HL-60 (cell line): ENCODE measurements at regions not wholly inside any gene's neighbourhood (a gene's known extent, or its start where the extent isn't known, plus 50 kb on each side); places are given as distances from the start of the nearest gene placed in this dataset.

Experiments used
- DNase-seq, 2 experiments: peaks; one replicate each; pipeline ENCODE4 v3.0.0-alpha.2; 2010 to 2020; ENCODE audit warnings: low read depth in 1 of 2, low spot score in 1 of 2
- H3K27ac ChIP-seq: fragments of 250-450 bp; sonication (Bioruptor Pico); replicated peaks from 2 replicates; pipeline ENCODE4 v1.5.1; 2020; ENCODE audit warnings: mild to moderate bottlenecking, moderate library complexity
- H3K27me3 ChIP-seq: fragments of 250-450 bp; sonication (Bioruptor Pico); 2 replicates; pipeline ENCODE4 v1.5.1; 2021; ENCODE audit warnings: mild to moderate bottlenecking, moderate library complexity; ENCODE audit not compliant: insufficient read depth, poor library complexity, severe bottlenecking
- H3K4me3 ChIP-seq: replicated peaks from 2 replicates; pipeline ENCODE4 v1.5.1; 2011; ENCODE audit warnings: mild to moderate bottlenecking, control low read depth, low read length; ENCODE audit not compliant: insufficient read depth
- CTCF ChIP-seq: IDR thresholded peaks from one replicate; pipeline ENCODE4 v1.5.1; 2011; ENCODE audit warnings: low read length, control low read depth, inconsistent platforms; ENCODE audit not compliant: insufficient read depth
- GABPA ChIP-seq: IDR thresholded peaks from 2 replicates; pipeline ENCODE4 v1.6.1; 2012; ENCODE audit warnings: low read depth
- POLR2AphosphoS5 ChIP-seq: IDR thresholded peaks from 2 replicates; pipeline ENCODE4 v1.6.1; 2012; ENCODE audit warnings: low read depth
- SPI1 ChIP-seq: IDR thresholded peaks from 2 replicates; pipeline ENCODE4 v1.6.1; 2012; ENCODE audit warnings: low read depth, mild to moderate bottlenecking, borderline replicate concordance
- TF ChIP-seq, protein P1 (sequence below): IDR thresholded peaks from 2 replicates; pipeline ENCODE4 v1.6.1; 2012; ENCODE audit warnings: low read depth; ENCODE audit not compliant: insufficient replicate concordance

DNA sequence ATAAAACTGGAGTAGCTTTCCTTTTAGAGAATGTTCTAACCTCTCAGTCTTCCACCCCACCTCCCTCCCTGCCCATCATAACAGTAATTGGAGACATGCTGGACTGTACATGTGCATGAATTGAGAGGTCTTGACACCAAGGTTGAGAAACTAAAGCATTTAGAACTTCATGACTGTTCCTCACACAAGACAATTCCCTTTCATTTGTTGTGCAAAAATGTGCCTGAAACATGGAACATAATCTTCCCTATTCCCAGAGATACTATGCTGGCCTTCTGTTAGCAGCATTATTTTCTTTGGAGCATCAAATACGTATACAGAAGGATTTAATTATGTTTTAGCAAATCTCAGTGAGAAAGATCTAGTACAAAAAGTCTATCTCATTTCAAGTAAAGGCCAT, 97.5 kb upstream of the KCNE2 start:
- TF ChIP-seq POLR2AphosphoS5 (no peak), SPI1 (no peak), CTCF (no peak), GABPA (no peak)
- TF ChIP-seq, protein P1, sequence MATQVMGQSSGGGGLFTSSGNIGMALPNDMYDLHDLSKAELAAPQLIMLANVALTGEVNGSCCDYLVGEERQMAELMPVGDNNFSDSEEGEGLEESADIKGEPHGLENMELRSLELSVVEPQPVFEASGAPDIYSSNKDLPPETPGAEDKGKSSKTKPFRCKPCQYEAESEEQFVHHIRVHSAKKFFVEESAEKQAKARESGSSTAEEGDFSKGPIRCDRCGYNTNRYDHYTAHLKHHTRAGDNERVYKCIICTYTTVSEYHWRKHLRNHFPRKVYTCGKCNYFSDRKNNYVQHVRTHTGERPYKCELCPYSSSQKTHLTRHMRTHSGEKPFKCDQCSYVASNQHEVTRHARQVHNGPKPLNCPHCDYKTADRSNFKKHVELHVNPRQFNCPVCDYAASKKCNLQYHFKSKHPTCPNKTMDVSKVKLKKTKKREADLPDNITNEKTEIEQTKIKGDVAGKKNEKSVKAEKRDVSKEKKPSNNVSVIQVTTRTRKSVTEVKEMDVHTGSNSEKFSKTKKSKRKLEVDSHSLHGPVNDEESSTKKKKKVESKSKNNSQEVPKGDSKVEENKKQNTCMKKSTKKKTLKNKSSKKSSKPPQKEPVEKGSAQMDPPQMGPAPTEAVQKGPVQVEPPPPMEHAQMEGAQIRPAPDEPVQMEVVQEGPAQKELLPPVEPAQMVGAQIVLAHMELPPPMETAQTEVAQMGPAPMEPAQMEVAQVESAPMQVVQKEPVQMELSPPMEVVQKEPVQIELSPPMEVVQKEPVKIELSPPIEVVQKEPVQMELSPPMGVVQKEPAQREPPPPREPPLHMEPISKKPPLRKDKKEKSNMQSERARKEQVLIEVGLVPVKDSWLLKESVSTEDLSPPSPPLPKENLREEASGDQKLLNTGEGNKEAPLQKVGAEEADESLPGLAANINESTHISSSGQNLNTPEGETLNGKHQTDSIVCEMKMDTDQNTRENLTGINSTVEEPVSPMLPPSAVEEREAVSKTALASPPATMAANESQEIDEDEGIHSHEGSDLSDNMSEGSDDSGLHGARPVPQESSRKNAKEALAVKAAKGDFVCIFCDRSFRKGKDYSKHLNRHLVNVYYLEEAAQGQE: no peak
- Histone ChIP-seq H3K4me3 (no peak overlapping the region), H3K27ac (no peak overlapping the region), H3K27me3 (no peaks in the 10 kb centered on the region)
- no peak for DNase-seq

DNA sequence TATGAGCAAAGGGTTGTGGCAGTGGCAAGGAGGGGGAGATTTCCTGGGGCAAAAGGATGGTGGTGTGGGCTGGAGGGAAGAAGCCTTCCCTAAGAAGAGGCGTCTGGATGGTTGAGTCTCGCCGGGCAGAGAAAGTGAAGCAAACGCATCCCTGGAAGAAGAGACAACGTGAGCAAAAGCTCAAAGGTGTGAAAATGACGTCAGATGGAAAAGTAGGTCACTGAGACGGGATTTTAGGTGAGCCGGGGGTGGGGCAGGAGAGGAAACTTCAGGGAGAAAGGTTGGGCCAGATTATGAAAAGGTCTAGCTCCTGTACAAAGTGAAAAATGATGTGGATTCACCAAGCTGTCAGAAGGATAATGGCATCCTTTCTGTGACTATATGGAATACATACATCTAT, 95.3 kb upstream of the KCNE2 start:
- TF ChIP-seq POLR2AphosphoS5 (no peak), SPI1 (no peak), GABPA (no peak), CTCF (no peak)
- TF ChIP-seq, protein P1: no peak
- Histone ChIP-seq H3K4me3 (no peak overlapping the region), H3K27ac (no peak overlapping the region), H3K27me3 (no peaks in the 10 kb centered on the region)
- no peak for DNase-seq

DNA sequence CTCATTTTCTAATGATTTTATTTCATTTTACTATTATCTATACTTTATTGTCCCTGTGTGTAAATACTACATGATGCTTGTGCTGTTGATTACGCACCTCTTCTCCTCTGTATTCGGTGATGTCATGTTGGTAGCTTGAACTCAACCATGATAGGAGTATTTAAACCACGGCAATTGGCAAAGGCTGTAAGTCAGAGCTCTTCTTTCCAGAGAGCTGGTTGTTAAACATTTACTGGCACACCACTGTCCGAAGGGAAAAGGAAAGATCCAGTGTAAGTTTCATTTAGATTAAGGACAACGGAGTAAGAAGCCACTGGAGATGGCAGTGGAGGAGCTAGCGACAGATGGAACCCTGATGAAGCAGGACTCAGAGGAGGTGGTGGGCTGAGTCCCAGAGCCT, 93.4 kb upstream of the KCNE2 start:
- no peaks in the 10 kb centered on the region for H3K27me3 ChIP-seq

More for the DNA sequence above, 93.4 kb upstream of the KCNE2 start:
- H3K27ac ChIP-seq: no peak overlapping the region
- H3K4me3 ChIP-seq: no peak overlapping the region
- TF ChIP-seq CTCF: no peak
- no peak for TF ChIP-seq GABPA
- TF ChIP-seq POLR2AphosphoS5: no peak
- no peak for TF ChIP-seq SPI1
- TF ChIP-seq, protein P1: no peak
- DNase-seq: no peak
